ENCODE measurements at regions not wholly inside any gene's neighbourhood (a gene's known extent, or its start where the extent isn't known, plus 50 kb on each side); places are given as distances from the start of the nearest gene placed in this dataset.

DNA sequence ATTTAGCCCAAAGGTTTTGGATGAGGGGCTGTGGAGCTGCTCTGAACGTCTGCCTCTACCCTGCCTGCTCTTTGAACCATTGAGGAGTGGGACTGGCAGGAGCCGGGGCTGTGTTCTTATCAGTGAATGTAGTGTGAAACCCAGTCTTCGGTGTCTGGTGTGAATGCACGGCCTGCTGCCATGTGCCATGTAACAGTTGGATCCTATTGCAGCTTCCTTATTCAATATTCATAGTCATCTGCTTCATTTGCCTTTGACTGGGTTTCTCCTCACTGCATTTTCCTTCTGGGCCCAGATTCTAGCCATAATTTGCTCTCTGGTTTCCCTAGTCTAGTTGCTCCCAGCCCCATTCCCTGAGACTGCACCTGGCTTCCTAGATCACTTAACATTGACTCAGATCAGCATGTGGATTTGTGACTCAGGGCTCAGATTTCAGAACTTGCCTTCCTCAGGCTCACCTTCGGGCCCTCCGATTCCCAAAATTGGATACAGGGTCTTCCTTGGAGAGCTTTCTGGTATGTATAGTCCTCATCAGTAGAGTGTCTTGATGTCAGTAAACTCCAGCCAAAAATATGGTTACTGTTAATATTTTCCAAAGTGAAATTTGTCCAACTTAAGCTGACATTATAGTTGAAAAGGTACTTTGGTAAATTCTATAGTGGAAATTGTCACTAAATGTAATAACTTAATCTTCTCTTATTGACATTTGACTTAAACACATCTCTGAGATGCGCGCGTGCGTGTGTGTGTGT lies 94.0 kb upstream of the DDIT4L start:
- no peak for DNase-seq (ENCODE audit: low read depth)
- TF ChIP-seq, protein P1, sequence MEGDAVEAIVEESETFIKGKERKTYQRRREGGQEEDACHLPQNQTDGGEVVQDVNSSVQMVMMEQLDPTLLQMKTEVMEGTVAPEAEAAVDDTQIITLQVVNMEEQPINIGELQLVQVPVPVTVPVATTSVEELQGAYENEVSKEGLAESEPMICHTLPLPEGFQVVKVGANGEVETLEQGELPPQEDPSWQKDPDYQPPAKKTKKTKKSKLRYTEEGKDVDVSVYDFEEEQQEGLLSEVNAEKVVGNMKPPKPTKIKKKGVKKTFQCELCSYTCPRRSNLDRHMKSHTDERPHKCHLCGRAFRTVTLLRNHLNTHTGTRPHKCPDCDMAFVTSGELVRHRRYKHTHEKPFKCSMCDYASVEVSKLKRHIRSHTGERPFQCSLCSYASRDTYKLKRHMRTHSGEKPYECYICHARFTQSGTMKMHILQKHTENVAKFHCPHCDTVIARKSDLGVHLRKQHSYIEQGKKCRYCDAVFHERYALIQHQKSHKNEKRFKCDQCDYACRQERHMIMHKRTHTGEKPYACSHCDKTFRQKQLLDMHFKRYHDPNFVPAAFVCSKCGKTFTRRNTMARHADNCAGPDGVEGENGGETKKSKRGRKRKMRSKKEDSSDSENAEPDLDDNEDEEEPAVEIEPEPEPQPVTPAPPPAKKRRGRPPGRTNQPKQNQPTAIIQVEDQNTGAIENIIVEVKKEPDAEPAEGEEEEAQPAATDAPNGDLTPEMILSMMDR (conservative IDR thresholded peaks at IDR 0.05; ENCODE audit: low read depth, low read length), result no peak
- no peak overlapping the region for H3K4me3 ChIP-seq (ENCODE audit: low read depth, low read length)

DNA sequence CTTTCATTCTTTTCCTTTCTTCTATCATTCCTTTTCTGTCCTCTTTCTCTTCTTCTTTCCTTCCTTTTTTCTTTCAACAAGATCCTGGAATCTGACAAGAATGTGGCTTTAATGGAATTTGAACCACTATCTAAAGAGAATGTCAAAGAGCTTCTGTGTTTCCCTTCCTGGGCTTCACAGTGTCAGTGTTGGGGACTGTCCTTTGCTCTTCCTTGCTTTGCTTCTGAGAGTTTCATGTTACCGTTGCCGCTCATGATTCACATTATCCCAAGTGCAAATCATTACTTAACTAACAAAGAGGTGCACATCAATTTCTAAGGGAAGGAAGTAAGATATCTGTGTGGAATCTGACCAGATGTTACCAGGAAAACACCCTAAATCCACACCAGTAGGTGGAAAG lies 90.5 kb upstream of the DDIT4L start:
- TF ChIP-seq, protein P1 (conservative IDR thresholded peaks at IDR 0.05; ENCODE audit: low read depth, low read length), result no peak
- DNase-seq (ENCODE audit: low read depth), result no peak

GRCh38 chr4:100278567-100278966 lies 88.3 kb upstream of the DDIT4L start:
- H3K4me3 ChIP-seq (ENCODE audit: low read depth, low read length), result no peak overlapping the region
- no peak for DNase-seq (ENCODE audit: low read depth)
- TF ChIP-seq, protein P1 (conservative IDR thresholded peaks at IDR 0.05; ENCODE audit: low read depth, low read length), result no peak

More for the DNA sequence above, 90.5 kb upstream of the DDIT4L start:
- H3K4me3 ChIP-seq (ENCODE audit: low read depth, low read length), result no peak overlapping the region

- no peak overlapping the region for H3K4me3 ChIP-seq (ENCODE audit: low read depth, low read length)
- DNase-seq (ENCODE audit: low read depth), result no peak
- TF ChIP-seq, protein P1 (conservative IDR thresholded peaks at IDR 0.05; ENCODE audit: low read depth, low read length), result no peak
Observed at GRCh38 chr4:100269446-100269845, 79.2 kb upstream of the DDIT4L start.

DNA sequence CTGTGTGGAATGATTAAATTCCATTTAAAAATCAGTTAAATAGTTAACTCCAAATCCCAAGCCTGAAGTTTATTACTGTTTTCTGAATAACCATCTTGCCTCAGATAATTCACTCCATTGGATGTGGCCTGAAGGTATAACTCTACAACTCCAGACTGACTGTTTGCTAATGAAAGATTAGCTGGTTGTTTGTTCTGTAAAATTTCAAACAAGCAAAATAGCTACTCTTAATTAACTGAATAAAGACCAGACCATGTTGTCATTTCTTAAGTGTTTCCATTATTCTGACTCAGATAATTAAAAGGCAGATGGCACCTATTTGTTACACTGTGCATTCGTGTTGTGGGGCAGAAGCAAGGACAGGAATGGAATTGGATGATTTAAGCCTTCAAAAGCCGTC lies 78.5 kb upstream of the DDIT4L start:
- TF ChIP-seq, protein P1 (conservative IDR thresholded peaks at IDR 0.05; ENCODE audit: low read depth, low read length), result no peak
- no peak for DNase-seq (ENCODE audit: low read depth)
- H3K4me3 ChIP-seq (ENCODE audit: low read depth, low read length), result no peak overlapping the region

DNA sequence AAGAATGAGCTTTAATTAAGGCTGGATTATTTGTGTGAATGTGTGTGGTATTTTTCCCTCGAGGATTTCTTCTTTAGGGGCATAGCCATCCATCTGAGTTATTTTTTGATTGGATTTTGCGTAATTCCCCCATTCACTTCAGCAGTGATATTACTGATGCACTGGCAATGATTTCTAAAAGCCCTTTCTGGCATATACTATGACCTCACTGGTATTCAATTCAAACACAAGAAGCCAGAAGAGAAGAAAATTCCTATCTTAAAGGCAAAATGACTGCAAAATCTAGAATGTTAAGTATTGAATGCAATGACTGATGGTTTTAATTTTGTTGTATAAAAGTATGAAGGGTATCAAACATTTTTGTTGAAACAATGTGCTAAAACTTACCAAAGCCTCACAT lies 71.1 kb upstream of the DDIT4L start:
- TF ChIP-seq, protein P1 (conservative IDR thresholded peaks at IDR 0.05; ENCODE audit: low read depth, low read length), result no peak
- DNase-seq (ENCODE audit: low read depth), result no peak
- H3K4me3 ChIP-seq (ENCODE audit: low read depth, low read length), result no peak overlapping the region

DNA sequence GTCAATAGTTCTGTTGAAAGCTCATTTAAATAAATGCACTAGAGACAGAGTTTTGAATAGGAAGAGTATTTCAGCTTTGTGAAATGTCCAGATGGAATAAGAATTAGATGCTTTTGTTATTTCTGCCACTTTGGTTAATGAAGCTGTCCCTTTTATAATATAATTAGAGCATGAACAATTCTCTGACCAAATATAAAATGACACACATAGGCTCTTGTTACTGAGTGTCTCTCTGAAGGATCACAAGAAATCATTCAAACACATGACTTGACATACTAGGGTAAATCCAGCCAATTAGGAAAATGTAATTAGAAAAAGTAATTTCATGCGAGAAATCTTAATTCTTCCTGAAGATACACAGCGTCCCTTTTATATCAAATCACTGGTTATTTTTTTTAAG lies 68.4 kb upstream of the DDIT4L start:
- no peak overlapping the region for H3K4me3 ChIP-seq (ENCODE audit: low read depth, low read length)
- DNase-seq (ENCODE audit: low read depth), result no peak
- TF ChIP-seq, protein P1 (conservative IDR thresholded peaks at IDR 0.05; ENCODE audit: low read depth, low read length), result no peak
